Left renal cortex interstitium (tissue), 4 donors: ENCODE measurements at regions not wholly inside any gene's neighbourhood (a gene's known extent, or its start where the extent isn't known, plus 50 kb on each side); places are given as distances from the start of the nearest gene placed in this dataset.
"Not testable (repeated sequence)": the region's sequence is repeated elsewhere in the genome, so short reads cannot be mapped to it uniquely, and the experiment has no call there.

ENCODE experiments used
- DNase-seq, 4 donors: peaks; one replicate each; pipeline ENCODE4 v3.0.0-alpha.2; 2013; ENCODE audit warnings: low read depth in 4 of 4, low spot score in 2 of 4, missing footprints in 1 of 4

DNA sequence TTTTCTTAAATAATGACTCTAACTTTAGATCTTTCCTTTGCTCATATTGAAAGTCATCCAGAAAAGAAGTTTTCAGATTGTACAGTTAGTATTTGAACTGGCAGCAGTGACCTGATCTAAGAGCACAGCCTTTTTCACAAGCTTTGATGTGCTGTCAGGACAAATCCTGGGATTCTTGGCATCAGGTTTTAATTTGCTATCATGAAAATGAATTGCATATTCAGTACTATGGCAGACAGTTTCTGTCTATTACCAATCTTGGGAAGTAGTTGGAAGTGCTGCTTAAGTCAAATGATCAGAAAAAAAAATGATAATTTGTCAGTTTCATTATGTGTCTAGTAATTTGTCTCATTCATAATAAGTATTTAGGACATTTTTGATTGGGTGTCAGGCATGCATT, 925.6 kb upstream of the ARRDC3 start:
- no peak for DNase-seq

DNA sequence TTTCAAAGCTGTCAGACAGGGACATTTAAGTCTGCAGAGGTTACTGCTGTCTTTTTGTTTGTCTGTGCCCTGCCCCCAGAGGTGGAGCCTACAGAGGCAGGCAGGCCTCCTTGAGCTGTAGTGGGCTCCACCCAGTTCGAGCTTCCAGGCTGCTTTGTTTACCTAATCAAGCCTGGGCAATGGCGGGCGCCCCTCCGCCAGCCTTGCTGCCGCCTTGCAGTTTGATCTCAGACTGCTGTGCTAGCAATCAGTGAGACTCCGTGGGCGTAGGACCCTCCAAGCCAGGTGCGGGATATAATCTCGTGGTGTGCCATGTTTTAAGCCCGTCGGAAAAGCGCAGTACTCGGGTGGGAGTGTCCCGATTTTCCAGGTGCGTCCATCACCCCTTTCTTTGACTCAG, 919.2 kb upstream of the ARRDC3 start:
- DNase-seq = not testable (repeated sequence)

DNA sequence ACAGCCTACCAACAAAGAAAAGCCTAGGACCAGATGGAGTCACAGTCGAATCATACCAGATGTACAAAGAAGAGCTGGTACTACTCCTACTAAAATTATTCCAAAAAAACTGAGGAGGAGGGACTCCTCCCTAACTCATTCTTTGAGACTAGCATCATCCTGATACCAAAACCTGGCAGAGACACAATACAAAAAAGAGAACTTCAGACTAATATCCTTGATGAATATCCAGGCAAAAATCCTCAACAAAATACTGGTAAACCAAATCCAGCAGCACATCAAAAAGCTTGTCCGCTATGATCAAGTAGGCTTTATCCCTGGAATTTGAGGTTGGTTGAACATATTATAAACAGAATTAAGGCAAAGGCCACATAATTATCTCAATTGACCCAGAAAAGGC, 900.4 kb upstream of the ARRDC3 start:
- no peak for DNase-seq

DNA sequence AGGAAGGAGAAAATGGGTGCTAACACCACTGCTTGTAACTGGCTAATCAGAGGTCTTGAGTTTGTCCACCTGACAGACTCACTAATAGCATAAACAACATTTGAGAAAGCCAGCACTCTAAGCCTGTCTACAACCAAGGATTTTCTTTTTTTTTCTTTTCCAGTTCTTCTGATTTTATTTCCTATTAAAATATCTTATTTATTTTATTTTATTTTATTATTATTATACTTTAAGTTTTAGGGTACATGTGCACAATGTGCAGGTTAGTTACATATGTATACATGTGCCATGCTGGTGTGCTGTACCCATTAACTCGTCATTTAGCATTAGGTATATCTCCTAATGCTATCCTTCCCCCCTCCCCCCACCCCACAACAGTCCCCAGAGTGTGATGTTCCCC, 888.6 kb upstream of the ARRDC3 start:
- DNase-seq = not testable (repeated sequence)

DNA sequence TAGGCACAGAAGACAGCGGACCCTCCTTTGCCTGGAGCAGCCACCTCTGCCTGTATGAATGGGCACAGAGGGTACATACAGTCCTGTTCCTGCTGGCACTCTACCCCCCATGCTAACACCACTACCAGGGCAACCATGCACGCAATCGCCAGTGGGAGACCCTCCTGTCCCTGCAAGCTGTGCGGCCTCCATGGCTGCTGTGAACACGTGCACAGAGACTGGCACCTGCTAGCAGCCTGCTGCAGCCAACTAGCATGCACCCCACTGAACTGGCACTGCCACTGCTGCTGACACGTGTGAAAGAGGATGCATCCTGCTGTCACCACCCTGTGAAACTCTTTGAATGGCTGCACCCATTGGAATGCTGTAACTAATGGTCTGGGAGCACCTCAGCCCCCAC, 885.2 kb upstream of the ARRDC3 start:
- DNase-seq = no peak

DNA sequence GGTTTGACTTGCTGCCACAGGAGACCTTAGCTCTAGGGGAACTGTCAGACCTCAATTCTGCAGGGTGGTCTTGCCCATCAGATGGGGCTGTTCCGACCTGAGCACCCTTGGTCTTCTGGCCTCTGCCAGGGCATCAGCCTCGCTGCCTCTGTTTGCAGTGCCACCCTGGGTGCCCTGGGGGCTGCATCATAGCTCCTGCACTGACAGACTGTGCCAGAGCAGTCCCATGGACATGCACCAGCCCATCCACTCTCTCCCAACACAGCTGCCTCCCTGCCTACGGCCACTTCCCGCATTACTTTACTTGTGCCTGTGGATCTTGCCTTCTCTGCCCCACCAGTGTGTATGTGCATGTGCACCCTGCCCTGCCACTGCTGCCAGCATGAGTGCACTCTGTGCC, 884.7 kb upstream of the ARRDC3 start:
- DNase-seq = no peak

DNA sequence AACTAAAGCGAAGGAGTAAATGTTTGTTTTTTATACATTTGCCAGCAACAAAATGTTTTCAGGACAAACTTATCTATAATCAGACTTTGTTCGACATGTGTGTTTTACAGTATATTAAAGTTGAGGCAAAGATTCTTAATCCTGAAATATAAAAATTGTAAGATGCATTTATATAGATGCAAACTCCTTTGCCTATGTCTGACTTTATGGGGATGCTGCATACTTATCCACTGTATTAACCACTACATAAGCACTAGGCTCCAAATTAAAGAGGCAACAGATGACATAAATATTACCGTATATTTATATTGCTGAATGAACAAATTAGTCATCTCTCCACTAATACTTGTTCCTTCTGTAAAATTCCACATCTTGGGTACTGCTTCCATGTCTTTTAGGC, 882.7 kb upstream of the ARRDC3 start:
- no peak for DNase-seq

DNA sequence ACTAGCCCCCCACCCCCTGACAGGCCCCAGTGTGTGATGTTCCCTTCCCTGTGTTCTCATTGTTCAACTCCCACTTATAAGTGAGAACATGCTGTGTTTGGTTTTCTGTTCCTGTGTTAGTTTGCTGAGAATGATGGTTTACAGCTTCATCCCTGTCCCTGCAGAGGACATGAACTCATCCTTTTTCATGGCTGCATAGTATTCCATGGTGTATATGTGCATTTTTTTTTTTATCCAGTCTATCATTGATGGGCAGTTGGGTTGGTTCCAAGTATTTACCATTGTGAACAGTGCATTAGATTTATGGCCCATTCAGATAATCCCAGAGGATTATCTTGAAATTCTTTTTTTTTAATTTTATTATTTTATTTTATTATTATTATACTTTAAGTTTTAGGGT, 872.5 kb upstream of the ARRDC3 start:
- DNase-seq = not testable (repeated sequence)

DNA sequence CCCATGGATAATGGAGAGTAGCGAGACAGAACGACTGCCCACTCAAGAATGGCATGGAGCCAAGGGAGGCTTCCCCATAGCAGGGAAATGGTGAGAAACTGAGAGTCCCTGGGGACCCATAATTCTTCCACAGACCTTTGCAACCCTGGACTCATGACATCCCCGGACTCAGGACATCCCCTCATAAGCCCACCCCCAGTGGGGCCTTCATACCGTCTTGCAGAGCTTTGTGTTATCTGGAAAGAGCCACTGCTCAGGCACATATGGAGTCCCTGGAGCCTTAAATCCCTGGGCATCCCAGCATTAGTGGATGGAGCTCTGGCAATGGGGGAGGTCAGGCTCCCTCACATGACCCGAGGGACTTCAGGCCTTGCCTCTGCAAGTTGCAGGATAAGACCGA, 865.4 kb upstream of the ARRDC3 start:
- no peak for DNase-seq

DNA sequence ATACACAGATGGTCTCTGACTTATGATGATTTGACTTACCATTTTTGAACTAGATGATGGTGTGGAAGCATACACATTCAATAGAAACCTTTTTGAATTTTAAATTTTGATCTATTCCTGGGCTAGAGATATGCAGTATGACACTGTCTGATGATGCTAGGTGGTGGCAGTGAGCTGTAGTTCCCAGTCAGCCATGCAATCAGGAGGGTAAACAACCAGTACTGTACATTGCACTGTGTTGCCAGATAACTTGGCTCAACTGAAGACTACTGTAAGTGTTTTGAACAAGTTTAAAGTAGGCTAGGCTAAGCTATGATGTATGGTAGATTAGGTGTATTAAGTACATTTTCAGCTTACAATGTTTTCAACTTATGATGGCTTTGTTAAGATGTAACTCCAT, 859.1 kb upstream of the ARRDC3 start:
- no peak for DNase-seq

DNA sequence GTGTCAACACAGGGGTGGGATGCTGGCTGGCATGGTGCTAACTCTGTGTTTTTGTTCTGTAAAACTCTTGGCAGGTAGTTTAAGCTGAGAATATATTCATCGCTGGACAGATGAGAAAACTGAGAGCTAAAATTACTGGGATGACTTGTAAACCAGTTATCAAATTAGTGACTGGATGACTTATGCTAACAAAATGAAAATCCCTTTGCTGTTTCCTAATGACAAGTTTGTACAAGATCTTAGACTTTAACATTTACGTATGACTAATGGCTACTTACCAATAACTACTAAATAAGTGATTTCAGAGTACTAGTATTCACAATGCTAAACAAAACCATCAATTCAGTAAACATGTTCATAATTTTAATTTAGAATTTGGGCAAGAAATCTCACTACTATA, 854.8 kb upstream of the ARRDC3 start:
- DNase-seq = no peak

DNA sequence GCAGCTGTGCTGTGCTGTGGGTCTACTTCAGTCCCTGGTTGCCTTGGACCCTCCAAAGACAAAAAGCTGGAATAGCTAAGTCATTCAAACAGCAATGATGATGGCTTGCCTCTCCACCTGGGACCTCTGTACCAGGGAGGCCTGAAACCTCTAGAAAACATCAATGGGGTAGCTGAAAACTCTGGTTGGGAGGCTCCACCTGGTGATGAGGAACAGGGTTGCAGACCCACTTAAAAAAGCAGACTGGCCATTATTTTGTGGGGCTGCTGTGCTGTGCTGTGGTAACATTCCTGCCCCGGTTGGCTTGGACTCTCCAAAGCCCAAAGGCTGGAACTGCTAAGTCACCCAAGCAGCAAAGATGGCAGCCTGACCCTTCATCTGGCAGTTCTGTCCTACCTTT, 839.3 kb upstream of the ARRDC3 start:
- DNase-seq = no peak

DNA sequence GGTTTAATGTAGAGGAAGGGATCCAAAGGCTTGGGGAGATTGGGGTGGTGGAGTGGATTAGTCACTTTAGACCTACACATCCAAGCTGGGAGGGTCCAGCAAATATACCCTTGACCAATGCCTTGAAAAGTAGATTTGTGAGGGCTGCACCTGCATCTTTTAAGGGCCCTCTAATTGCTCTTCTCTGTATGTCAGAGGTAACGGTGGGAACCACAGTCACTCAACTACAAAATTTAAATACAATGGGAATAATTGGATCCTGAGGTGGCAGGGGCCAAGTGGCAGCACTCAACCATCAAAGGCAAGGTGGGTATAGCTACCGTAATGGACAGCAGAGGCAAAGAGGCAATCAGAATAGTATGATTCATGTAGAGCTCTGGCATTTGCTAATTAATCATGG, 833.7 kb upstream of the ARRDC3 start:
- DNase-seq = not testable (repeated sequence)

DNA sequence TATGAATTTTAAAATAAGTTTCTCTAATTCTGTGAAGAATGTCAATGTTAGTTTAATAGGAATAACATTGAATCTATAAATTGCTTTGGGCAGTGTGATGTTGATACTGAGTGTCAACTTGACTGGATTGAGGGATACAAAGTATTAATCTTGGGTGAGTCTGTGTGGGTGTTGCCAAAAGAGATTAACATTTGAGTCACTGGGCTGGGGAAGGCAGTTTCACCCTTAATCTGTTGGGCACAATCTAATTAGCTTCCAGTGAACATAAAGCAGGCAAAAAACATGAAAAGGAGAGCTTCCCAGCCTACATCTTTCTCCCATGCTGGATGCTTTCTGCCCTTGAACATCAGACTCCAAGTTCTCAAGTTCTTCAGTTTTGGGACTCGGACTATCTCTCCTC, 832.0 kb upstream of the ARRDC3 start:
- no peak for DNase-seq

DNA sequence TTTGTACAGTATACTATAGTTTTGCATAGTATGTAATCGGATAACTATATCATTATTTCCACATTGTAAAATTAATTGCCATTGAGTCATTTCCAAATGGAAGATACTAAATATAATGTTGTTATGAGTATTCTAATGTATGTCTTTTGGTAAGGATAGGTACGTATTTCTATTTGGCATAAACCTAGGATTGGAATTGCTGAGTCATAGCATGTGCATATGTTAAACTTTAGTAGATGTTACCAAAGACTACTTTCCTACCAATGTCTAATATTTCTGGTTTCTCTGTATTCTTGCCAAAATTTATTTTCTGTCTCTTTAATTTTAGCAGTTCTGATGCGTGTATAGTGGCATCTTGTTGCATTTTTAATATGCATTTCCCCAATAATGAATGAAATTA, 825.1 kb upstream of the ARRDC3 start:
- DNase-seq = no peak

DNA sequence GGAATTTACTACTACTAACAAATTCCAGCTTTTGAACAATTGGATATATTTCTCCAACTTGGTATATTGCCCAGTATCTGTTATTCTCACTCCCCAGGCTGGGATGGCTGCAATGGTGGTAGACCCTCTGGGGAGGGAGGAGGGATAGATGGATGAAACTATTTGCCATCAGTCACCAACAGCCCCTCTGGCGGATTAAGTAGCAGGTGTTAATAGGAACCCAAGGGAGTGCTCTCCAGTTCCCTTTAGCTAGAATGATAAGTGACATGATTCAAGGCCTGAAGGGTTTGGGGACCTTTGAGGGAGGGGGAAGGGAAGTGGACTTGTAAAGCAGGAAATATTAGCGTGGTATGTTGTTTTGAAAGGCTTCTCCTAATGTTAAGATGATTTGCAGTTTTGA, 824.0 kb upstream of the ARRDC3 start:
- DNase-seq = no peak

DNA sequence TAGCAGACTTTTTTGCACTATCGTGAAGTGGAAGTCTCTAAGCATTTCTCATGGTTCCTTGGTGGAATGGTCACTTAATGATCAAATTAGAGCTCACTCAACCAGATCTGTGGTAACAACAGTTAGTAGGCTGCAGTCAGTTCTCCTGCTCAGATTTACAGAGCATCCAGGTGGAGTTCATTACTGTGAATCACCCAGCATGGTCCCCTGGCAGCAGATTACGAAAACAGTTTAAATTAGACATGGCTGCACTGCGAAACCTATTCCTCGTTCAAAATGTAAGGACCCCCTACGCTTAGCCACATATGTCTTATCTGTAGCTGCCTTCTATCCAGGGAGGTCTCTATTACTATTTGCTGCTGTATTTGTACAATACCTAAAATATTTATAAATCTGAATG, 823.6 kb upstream of the ARRDC3 start:
- DNase-seq = no peak

DNA sequence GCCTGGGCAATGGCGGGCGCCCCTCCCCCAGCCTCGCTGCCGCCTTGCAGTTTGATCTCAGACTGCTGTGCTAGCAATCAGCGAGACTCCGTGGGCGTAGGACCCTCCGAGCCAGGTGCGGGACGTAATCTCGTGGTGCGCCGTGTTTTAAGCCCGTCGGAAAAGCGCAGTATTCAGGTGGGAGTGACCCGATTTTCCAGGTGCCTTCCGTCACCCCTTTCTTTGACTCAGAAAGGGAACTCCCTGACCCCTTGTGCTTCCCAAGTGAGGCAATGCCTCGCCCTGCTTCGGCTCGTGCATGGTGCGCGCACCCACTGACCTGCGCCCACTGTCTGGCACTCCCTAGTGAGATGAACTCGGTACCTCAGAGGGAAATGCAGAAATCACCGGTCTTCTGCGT, 815.9 kb upstream of the ARRDC3 start:
- DNase-seq = not testable (repeated sequence)

DNA sequence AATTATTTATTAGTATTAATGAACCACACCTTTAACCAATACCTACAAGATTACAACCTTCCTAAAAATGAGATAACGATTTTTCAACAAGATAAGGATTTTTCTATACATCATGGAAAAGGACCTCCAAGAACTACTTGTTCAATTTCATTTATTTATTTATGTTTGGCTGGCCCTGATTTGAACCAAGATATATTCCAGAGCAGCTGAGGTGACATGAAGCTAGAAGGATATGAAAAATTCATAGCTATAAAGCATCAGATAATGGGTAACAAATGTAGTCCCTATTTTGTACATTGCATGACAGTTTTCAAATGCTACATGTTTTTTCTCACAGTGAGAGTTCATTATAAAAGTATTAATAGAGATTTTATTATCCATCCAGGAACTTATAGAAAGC, 798.5 kb upstream of the ARRDC3 start:
- no peak for DNase-seq

DNA sequence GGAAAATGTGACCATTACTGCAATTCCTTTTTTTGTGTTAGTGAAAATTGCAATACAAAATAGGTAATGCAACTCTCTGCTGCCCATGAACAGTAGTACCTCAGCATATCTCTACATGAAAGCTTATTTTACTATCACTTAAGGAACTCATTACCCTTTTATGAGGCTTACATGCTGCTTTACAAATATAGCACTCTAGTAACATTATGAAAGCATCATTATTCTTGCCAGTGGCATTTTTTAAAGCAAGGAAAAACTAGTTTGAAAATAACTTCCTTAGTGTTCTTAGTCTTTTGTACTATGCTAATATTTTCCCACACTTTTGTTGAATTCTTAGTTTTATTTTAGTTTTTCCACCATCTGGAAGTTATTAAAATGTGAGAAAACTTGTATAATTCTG, 797.3 kb upstream of the ARRDC3 start:
- DNase-seq = no peak

DNA sequence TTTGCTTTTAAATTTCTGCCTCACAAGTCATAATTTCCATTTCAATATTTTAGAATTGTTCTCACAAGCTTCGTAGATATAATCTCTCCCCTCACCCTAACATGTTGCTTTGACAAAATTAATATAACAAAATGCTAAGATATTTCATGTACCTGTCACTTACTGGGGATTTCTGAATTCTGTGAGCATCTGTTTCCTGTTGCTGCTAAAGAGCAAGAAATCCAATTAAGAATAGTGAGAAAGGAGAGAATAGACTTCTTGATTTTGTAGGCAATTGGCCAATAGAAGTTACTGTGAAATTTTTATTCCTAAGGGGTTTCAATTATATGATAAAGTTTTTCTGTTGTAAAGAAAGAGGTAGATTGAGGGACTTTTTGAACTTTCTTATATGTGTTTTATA, 796.5 kb upstream of the ARRDC3 start:
- no peak for DNase-seq

DNA sequence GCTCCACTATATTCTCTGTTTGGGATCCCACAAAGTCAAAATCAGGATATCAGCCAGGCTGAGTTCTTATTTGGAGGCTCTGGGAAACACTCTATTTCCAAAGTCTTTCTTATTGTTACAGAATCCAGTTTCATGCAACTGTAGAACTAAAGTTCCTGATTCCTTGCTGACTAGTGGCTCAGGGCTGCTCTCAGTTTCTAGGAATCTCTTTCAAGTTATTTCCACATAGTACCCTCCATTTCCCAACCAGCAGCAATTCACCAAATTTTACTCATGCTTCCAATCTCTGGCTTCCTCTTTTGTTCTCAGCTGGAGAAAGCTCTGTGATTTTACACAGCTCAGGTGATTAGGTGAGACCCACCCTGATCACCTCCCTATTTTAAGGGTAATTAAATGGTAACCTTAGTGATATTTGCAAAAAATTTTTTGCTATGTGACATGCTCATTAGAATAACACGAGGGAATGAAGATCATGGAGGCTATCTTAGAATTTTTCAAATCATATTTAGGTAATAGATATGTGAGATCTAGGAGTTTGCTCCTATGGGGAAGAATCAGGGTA, 794.9 kb upstream of the ARRDC3 start:
- no peak for DNase-seq

DNA sequence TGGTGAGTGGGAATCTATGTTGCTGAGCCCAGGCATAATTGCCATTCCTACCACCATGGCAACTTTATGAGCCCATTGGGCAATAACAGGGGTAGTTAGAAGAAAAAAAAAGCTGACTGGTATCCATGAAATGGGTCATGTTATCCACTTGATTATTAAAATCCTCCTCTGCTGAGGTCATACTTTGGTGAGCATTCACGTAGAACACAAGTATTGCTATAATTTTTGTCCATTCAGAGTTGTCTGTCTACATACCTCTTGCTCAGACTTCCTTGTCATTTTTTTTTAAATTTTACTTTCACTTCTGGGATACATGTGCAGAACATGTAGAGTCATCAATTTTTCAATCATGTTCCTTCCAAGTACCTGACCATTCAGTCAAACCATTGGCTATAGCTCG, 780.8 kb upstream of the ARRDC3 start:
- DNase-seq = no peak

DNA sequence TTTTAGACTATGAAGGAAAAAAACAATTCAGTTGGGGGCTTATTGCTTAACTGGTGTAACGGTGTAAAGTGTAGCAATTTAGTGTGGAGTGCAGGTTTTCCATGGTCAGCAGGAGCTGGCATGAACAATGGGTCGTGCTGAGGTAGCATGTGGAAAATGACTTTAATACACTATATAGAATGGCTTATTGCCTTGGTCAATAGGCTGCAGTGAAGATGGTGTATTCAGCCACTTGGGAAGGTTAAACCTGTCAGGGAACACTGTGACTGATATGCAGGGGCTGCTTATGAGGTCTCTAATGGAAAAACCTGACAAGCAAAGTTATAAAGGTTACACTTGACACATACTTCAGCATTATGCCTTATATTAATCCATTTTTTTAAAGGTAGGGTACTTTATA, 764.7 kb upstream of the ARRDC3 start:
- DNase-seq = no peak
